ENCODE measurements at regions not wholly inside any gene's neighbourhood (a gene's known extent, or its start where the extent isn't known, plus 50 kb on each side); places are given as distances from the start of the nearest gene placed in this dataset.

DNA sequence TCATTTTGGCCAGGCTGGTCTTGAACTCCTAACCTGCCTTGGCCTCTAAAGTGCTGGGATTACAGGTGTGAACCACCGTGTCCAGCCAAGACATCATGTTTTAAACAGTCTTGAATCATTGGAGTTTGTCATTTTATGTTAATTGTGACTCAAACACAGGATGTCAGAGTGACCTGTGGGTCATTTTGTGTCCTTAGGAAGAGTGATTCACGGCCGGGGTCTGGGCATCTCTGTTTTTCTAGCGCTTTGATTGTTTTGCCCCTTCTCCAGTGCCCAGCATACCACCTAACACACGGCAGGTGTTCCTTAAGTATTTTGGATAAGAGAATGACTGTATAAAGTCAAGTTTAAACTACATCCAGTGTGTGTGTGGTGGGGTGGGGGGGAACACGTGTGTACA lies 183.7 kb upstream of the KLF6 start:
- peaks cover 3% of the 10 kb centered on the region for H3K9me3 Mint-ChIP-seq (ENCODE audit: low read depth)
- H3K27me3 Mint-ChIP-seq (ENCODE audit: low read depth), result no peaks in the 10 kb centered on the region
- no peak overlapping the region for H3K4me3 Mint-ChIP-seq (ENCODE audit: unreplicated experiment)
- TF ChIP-seq, protein P1, sequence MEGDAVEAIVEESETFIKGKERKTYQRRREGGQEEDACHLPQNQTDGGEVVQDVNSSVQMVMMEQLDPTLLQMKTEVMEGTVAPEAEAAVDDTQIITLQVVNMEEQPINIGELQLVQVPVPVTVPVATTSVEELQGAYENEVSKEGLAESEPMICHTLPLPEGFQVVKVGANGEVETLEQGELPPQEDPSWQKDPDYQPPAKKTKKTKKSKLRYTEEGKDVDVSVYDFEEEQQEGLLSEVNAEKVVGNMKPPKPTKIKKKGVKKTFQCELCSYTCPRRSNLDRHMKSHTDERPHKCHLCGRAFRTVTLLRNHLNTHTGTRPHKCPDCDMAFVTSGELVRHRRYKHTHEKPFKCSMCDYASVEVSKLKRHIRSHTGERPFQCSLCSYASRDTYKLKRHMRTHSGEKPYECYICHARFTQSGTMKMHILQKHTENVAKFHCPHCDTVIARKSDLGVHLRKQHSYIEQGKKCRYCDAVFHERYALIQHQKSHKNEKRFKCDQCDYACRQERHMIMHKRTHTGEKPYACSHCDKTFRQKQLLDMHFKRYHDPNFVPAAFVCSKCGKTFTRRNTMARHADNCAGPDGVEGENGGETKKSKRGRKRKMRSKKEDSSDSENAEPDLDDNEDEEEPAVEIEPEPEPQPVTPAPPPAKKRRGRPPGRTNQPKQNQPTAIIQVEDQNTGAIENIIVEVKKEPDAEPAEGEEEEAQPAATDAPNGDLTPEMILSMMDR (IDR thresholded peaks at IDR 0.05), result no peak
- no peak for DNase-seq (ENCODE audit: low spot score)
- no peak overlapping the region for H3K27ac Mint-ChIP-seq (ENCODE audit: unreplicated experiment)
- no peaks in the 10 kb centered on the region for H3K36me3 Mint-ChIP-seq (ENCODE audit: low read depth)
- H3K4me1 Mint-ChIP-seq (ENCODE audit: low read depth), result peaks cover 8% of the 10 kb centered on the region

DNA sequence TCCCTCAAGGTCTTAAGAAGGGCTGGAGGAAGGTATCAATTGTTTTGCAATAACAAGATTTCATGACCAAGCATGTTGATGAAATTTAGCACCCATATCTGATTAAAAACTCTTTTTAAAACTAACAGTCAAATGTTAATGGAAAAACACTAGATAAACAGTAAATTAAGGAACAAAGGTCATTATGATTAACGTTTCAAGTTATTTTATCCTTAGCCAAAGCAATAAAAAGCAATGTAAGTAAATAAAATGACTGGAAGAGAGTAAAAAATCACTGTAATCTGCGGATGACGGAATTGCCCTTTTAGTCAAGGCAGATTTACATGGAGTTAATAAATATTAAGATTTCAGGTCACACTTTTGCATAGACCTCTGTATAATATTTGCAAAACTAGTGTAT lies 179.5 kb upstream of the KLF6 start:
- TF ChIP-seq, protein P1 (IDR thresholded peaks at IDR 0.05), result no peak
- Mint-ChIP-seq H3K27me3 (ENCODE audit: low read depth) (no peaks in the 10 kb centered on the region), H3K27ac (ENCODE audit: unreplicated experiment) (no peak overlapping the region), H3K4me1 (ENCODE audit: low read depth) (peaks cover 3% of the 10 kb centered on the region), H3K9me3 (ENCODE audit: low read depth) (peaks cover 3% of the 10 kb centered on the region), H3K4me3 (ENCODE audit: unreplicated experiment) (no peak overlapping the region), H3K36me3 (ENCODE audit: low read depth) (no peaks in the 10 kb centered on the region)
- no peak for DNase-seq (ENCODE audit: low spot score)

DNA sequence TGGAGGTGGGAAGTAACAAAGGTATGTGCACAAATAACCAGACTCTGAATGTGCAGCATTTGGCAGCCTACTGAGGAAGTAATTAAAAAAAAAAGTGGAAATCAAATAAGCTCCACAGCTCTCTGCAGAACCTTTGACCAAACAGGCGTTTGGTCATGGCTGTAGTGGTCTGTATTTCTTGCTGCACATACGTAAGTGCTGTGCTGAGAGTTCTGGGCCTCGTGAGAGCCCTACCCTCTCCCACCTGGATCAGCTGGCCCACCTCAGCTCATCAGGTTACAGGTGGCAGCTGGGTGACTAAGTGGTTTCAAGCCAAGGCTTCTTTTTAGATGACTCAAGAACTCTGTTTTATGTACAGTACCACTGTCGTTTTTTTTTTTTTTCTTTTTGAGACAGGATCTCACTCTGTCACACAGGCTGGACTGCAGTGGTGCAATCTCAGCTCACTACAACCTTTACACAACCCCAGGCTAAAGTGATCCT lies 178.2 kb upstream of the KLF6 start:
- peaks cover 3% of the 10 kb centered on the region for H3K9me3 Mint-ChIP-seq (ENCODE audit: low read depth)
- DNase-seq (ENCODE audit: low spot score), result no peak
- H3K36me3 Mint-ChIP-seq (ENCODE audit: low read depth), result no peaks in the 10 kb centered on the region
- H3K4me1 Mint-ChIP-seq (ENCODE audit: low read depth), result peaks cover 3% of the 10 kb centered on the region
- H3K27ac Mint-ChIP-seq (ENCODE audit: unreplicated experiment), result no peak overlapping the region
- H3K4me3 Mint-ChIP-seq (ENCODE audit: unreplicated experiment), result no peak overlapping the region
- TF ChIP-seq, protein P1 (IDR thresholded peaks at IDR 0.05), result no peak
- H3K27me3 Mint-ChIP-seq (ENCODE audit: low read depth), result no peaks in the 10 kb centered on the region

DNA sequence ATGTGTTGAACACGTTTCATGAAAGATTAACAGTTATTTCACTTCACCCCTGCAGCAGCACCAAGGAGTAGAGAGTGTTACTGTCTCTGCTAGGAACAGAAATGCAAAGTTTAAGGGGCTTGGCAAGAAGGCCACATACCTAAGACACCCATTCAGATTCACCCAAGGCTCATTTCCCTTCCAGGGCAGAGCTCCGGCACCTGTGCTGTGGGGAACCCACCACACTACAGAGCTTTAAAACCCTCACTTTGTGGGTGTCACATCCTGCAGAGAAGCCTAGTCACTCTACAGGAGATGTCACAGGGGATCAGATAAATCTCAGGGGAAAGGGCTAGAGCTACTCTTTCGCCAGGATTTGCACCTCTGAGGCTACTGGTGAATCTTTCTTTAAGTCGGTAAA lies 176.1 kb upstream of the KLF6 start:
- TF ChIP-seq, protein P1 (IDR thresholded peaks at IDR 0.05), result no peak
- DNase-seq (ENCODE audit: low spot score), result no peak
- H3K27ac Mint-ChIP-seq (ENCODE audit: unreplicated experiment), result no peak overlapping the region
- H3K4me1 Mint-ChIP-seq (ENCODE audit: low read depth), result peaks cover 5% of the 10 kb centered on the region
- no peaks in the 10 kb centered on the region for H3K9me3 Mint-ChIP-seq (ENCODE audit: low read depth)
- no peaks in the 10 kb centered on the region for H3K36me3 Mint-ChIP-seq (ENCODE audit: low read depth)
- no peaks in the 10 kb centered on the region for H3K27me3 Mint-ChIP-seq (ENCODE audit: low read depth)
- H3K4me3 Mint-ChIP-seq (ENCODE audit: unreplicated experiment), result no peak overlapping the region

DNA sequence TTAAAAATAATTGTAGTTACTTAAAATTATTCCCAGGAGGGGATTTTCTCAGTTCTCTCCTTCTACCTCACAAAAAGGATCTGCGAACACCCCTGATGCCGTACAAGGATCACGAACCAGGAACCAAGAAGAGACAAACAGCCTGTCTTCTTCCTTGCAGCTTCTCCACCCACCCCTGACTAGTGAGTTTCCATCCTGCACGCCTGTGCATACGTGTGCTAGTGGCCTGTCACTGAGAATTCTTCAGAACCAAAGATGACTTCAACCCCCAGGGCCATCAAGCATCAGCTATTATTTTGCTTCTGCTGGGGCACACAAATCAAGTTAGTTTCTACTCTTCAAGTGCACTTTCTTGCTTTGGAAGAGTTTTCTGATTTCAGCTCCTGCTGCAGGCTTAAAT lies 175.5 kb upstream of the KLF6 start:
- Mint-ChIP-seq H3K36me3 (ENCODE audit: low read depth) (no peaks in the 10 kb centered on the region), H3K27me3 (ENCODE audit: low read depth) (no peaks in the 10 kb centered on the region), H3K27ac (ENCODE audit: unreplicated experiment) (no peak overlapping the region), H3K4me1 (ENCODE audit: low read depth) (peaks cover 11% of the 10 kb centered on the region), H3K4me3 (ENCODE audit: unreplicated experiment) (no peak overlapping the region), H3K9me3 (ENCODE audit: low read depth) (no peaks in the 10 kb centered on the region)
- no peak for DNase-seq (ENCODE audit: low spot score)
- TF ChIP-seq, protein P1 (IDR thresholded peaks at IDR 0.05), result no peak

All from chondrocyte (in vitro differentiated cells).